GM23248 (cell line): ENCODE measurements at regions not wholly inside any gene's neighbourhood (a gene's known extent, or its start where the extent isn't known, plus 50 kb on each side); places are given as distances from the start of the nearest gene placed in this dataset.

ENCODE experiments used
- DNase-seq: peaks from one replicate; pipeline ENCODE4 v3.0.0-alpha.2; 2015
- H2AFZ ChIP-seq: fragments of 200-600 bp; sonication (generic); 2 replicates; pipeline ENCODE4 v1.6.1; 2016; ENCODE audit warnings: antibody characterized with exemption
- H3F3A ChIP-seq: fragments of 200-600 bp; sonication (generic); 2 replicates; pipeline ENCODE4 v1.6.1; 2016; ENCODE audit warnings: mild to moderate bottlenecking, antibody characterized with exemption, mixed run types; ENCODE audit not compliant: insufficient read depth
- H3K27ac ChIP-seq: fragments of 200-600 bp; sonication (generic); 2 replicates; pipeline ENCODE4 v1.5.1; 2016; ENCODE audit warnings: mild to moderate bottlenecking
- H3K27me3 ChIP-seq: fragments of 200-600 bp; sonication (generic); replicated peaks from 2 replicates; pipeline ENCODE4 v1.6.1; 2016; ENCODE audit warnings: mild to moderate bottlenecking; ENCODE audit not compliant: insufficient read depth
- H3K36me3 ChIP-seq: fragments of 200-600 bp; sonication (generic); 2 replicates; pipeline ENCODE4 v1.6.1; 2016; ENCODE audit warnings: low read depth, mild to moderate bottlenecking
- H3K4me1 ChIP-seq: fragments of 200-600 bp; sonication (generic); 2 replicates; pipeline ENCODE4 v1.6.1; 2016; ENCODE audit warnings: mild to moderate bottlenecking; ENCODE audit not compliant: insufficient read depth
- H3K4me2 ChIP-seq: fragments of 200-600 bp; sonication (generic); one replicate; pipeline ENCODE4 v1.6.1; 2016; ENCODE audit warnings: mild to moderate bottlenecking; ENCODE audit not compliant: unreplicated experiment
- H3K4me3 ChIP-seq: fragments of 200-600 bp; sonication (generic); 2 replicates; pipeline ENCODE4 v1.5.1; 2016; ENCODE audit warnings: mild to moderate bottlenecking
- H3K79me2 ChIP-seq: fragments of 200-600 bp; sonication (generic); 2 replicates; pipeline ENCODE4 v1.6.1; 2016; ENCODE audit warnings: mild to moderate bottlenecking; ENCODE audit not compliant: insufficient read depth
- H3K9ac ChIP-seq: fragments of 200-600 bp; sonication (generic); 2 replicates; pipeline ENCODE4 v1.6.1; 2016; ENCODE audit warnings: mild to moderate bottlenecking
- H3K9me2 ChIP-seq: fragments of 200-600 bp; sonication (generic); 2 replicates; pipeline ENCODE4 v1.6.1; 2016; ENCODE audit warnings: mixed run types, mild to moderate bottlenecking, moderate library complexity; ENCODE audit not compliant: insufficient read depth
- H3K9me3 ChIP-seq: fragments of 200-600 bp; sonication (generic); one replicate; pipeline ENCODE4 v1.6.1; 2017; ENCODE audit warnings: low read depth
- H4K20me1 ChIP-seq: fragments of 200-600 bp; sonication (generic); 2 replicates; pipeline ENCODE4 v1.6.0; 2016; ENCODE audit not compliant: insufficient read depth
- EZH2 ChIP-seq: fragments of 200-600 bp; sonication (generic); IDR thresholded peaks from 2 replicates; pipeline ENCODE4 v1.6.1; 2018; ENCODE audit warnings: antibody characterized with exemption, mild to moderate bottlenecking; ENCODE audit not compliant: insufficient read depth, poor library complexity, severe bottlenecking
- EZH2phosphoT487 ChIP-seq: fragments of 200-600 bp; sonication (generic); IDR thresholded peaks from 2 replicates; pipeline ENCODE4 v1.6.1; 2018; ENCODE audit warnings: antibody characterized with exemption, moderate library complexity, mild to moderate bottlenecking, low read depth; ENCODE audit not compliant: insufficient read depth
- WGBS, 2 experiments: methylation state at CpG; one replicate each; pipeline ENCODE4 v1.1.6; 2015 to 2017; ENCODE audit warnings: low lambda C conversion rate in 2 of 2, low coverage in 1 of 2; ENCODE audit errors: missing lambda C conversion rate in 2 of 2; 5-methylcytosine and 5-hydroxymethylcytosine counted together
- in situ Hi-C: fragments of 300-500 bp; cut with MboI; formaldehyde crosslinking; loops from 2 replicates; pipeline ENCODE4 v1.15.0; 2020

GRCh38 chr15:62218841-62219240 is 53.8 kb upstream of the C2CD4B start:
- Histone ChIP-seq H4K20me1 (no peaks in the 10 kb centered on the region), H3K4me3 (no peak overlapping the region), H3K27ac (no peak overlapping the region), H3K36me3 (no peaks in the 10 kb centered on the region), H3K79me2 (no peaks in the 10 kb centered on the region), H2AFZ (no peak overlapping the region), H3F3A (no peaks in the 10 kb centered on the region), H3K9me2 (no peaks in the 10 kb centered on the region), H3K4me1 (no peaks in the 10 kb centered on the region), H3K9ac (no peak overlapping the region), H3K9me3 (no peaks in the 10 kb centered on the region), H3K27me3 (no peaks in the 10 kb centered on the region), H3K4me2 (no peak overlapping the region)
- WGBS, 2 experiments = 71 to 73% methylated on average over 6 to 15 of the region's 15 CpGs
- TF ChIP-seq EZH2 (no peak), EZH2phosphoT487 (no peak)
- DNase-seq = no peak
- in situ Hi-C loops = no loop called here

GRCh38 chr15:62219799-62220198 is 54.7 kb upstream of the C2CD4B start:
- no peak overlapping the region for H3K9ac ChIP-seq
- H2AFZ ChIP-seq = no peak overlapping the region
- H3K4me3 ChIP-seq = no peak overlapping the region
- TF ChIP-seq EZH2 (no peak), EZH2phosphoT487 (no peak)
- no peaks in the 10 kb centered on the region for H4K20me1 ChIP-seq
- H3K79me2 ChIP-seq = no peaks in the 10 kb centered on the region
- no peaks in the 10 kb centered on the region for H3K27me3 ChIP-seq
- 40 to 50% methylated on average over 5 of the region's 5 CpGs for WGBS, 2 experiments
- H3K4me1 ChIP-seq = no peaks in the 10 kb centered on the region
- in situ Hi-C loops = no loop called here
- H3K36me3 ChIP-seq = no peaks in the 10 kb centered on the region
- no peak for DNase-seq
- no peaks in the 10 kb centered on the region for H3K9me2 ChIP-seq
- H3K27ac ChIP-seq = no peak overlapping the region
- no peak overlapping the region for H3K4me2 ChIP-seq
- H3K9me3 ChIP-seq = no peaks in the 10 kb centered on the region
- no peaks in the 10 kb centered on the region for H3F3A ChIP-seq

GRCh38 chr15:62223020-62223419 is 57.9 kb upstream of the C2CD4B start:
- no peaks in the 10 kb centered on the region for H3K79me2 ChIP-seq
- H3K9me3 ChIP-seq = no peaks in the 10 kb centered on the region
- no peak overlapping the region for H3K4me2 ChIP-seq
- TF ChIP-seq EZH2 (no peak), EZH2phosphoT487 (no peak)
- no peak for DNase-seq
- no peaks in the 10 kb centered on the region for H3K4me1 ChIP-seq
- H2AFZ ChIP-seq = no peak overlapping the region
- no peaks in the 10 kb centered on the region for H3F3A ChIP-seq
- no peaks in the 10 kb centered on the region for H3K9me2 ChIP-seq
- no peak overlapping the region for H3K4me3 ChIP-seq
- no peak overlapping the region for H3K27ac ChIP-seq
- H3K9ac ChIP-seq = no peak overlapping the region
- no peaks in the 10 kb centered on the region for H3K27me3 ChIP-seq
- in situ Hi-C loops = no loop called here
- 75 to 78% methylated on average over 2 of the region's 2 CpGs for WGBS, 2 experiments
- H4K20me1 ChIP-seq = no peaks in the 10 kb centered on the region
- H3K36me3 ChIP-seq = no peaks in the 10 kb centered on the region

GRCh38 chr15:62228604-62229003 is 63.5 kb upstream of the C2CD4B start:
- Histone ChIP-seq H2AFZ (no peak overlapping the region), H3K27me3 (peaks cover 18% of the 10 kb centered on the region), H3K4me2 (no peak overlapping the region), H3K9ac (no peak overlapping the region), H3K9me2 (no peaks in the 10 kb centered on the region), H3K36me3 (no peaks in the 10 kb centered on the region), H3K79me2 (no peaks in the 10 kb centered on the region), H3K27ac (no peak overlapping the region), H3K9me3 (no peaks in the 10 kb centered on the region), H3K4me1 (no peaks in the 10 kb centered on the region), H4K20me1 (no peaks in the 10 kb centered on the region), H3K4me3 (no peak overlapping the region), H3F3A (no peaks in the 10 kb centered on the region)
- 42 to 63% methylated on average over 1 of the region's 1 CpG for WGBS, 2 experiments
- no peak for DNase-seq
- in situ Hi-C loops = no loop called here
- no peak for TF ChIP-seq EZH2phosphoT487
- TF ChIP-seq EZH2 = no peak

- TF ChIP-seq EZH2phosphoT487 = no peak
- TF ChIP-seq EZH2 = no peak
- H2AFZ ChIP-seq = no peak overlapping the region
- H3K4me2 ChIP-seq = no peak overlapping the region
- H3K4me3 ChIP-seq = no peak overlapping the region
- no peak overlapping the region for H3K27ac ChIP-seq
- H3K9ac ChIP-seq = no peak overlapping the region
- H4K20me1 ChIP-seq = no peaks in the 10 kb centered on the region
- in situ Hi-C loops = no loop called here
- H3K9me2 ChIP-seq = no peaks in the 10 kb centered on the region
- DNase-seq = no peak
- WGBS, 2 experiments = 39 to 51% methylated on average over 3 of the region's 3 CpGs
- H3K27me3 ChIP-seq = peaks cover 18% of the 10 kb centered on the region
- H3K9me3 ChIP-seq = no peaks in the 10 kb centered on the region
- H3F3A ChIP-seq = no peaks in the 10 kb centered on the region
- H3K4me1 ChIP-seq = no peaks in the 10 kb centered on the region
- H3K36me3 ChIP-seq = no peaks in the 10 kb centered on the region
- H3K79me2 ChIP-seq = no peaks in the 10 kb centered on the region
Observed at GRCh38 chr15:62231856-62232255, 66.8 kb upstream of the C2CD4B start.
